ENCODE measurements at regions not wholly inside any gene's neighbourhood (a gene's known extent, or its start where the extent isn't known, plus 50 kb on each side); places are given as distances from the start of the nearest gene placed in this dataset.

- Histone ChIP-seq H3K9ac (no peak overlapping the region), H2AFZ (no peak overlapping the region), H3K36me3 (ENCODE audit: control insufficient read depth, insufficient read depth, low read length) (no peaks in the 10 kb centered on the region), H3K4me1 (no peaks in the 10 kb centered on the region), H3K9me3 (ENCODE audit: control insufficient read depth, low read length) (no peaks in the 10 kb centered on the region), H3K27me3 (ENCODE audit: control insufficient read depth, insufficient read depth, low read length) (no peaks in the 10 kb centered on the region), H3K27ac (no peak overlapping the region), H3K4me2 (ENCODE audit: low read length) (no peak overlapping the region), H3K79me2 (no peaks in the 10 kb centered on the region), H3K4me3 (ENCODE audit: low read depth, low read length) (no peak overlapping the region)
- TF ChIP-seq CTCF (IDR thresholded peaks at IDR 0.05) = no peak
Measured at GRCh38 chr12:20259786-20260185, 108.6 kb upstream of the PDE3A start.

GRCh38 chr12:20260851-20261250, 107.5 kb upstream of the PDE3A start:
- H3K79me2 ChIP-seq = no peaks in the 10 kb centered on the region
- H3K9me3 ChIP-seq (ENCODE audit: control insufficient read depth, low read length) = no peaks in the 10 kb centered on the region
- no peaks in the 10 kb centered on the region for H3K4me1 ChIP-seq
- H3K9ac ChIP-seq = no peak overlapping the region
- no peak for TF ChIP-seq CTCF (IDR thresholded peaks at IDR 0.05)
- H3K27me3 ChIP-seq (ENCODE audit: control insufficient read depth, insufficient read depth, low read length) = no peaks in the 10 kb centered on the region
- no peak overlapping the region for H3K4me2 ChIP-seq (ENCODE audit: low read length)
- no peaks in the 10 kb centered on the region for H3K36me3 ChIP-seq (ENCODE audit: control insufficient read depth, insufficient read depth, low read length)
- H2AFZ ChIP-seq = no peak overlapping the region
- H3K4me3 ChIP-seq (ENCODE audit: low read depth, low read length) = no peak overlapping the region
- no peak overlapping the region for H3K27ac ChIP-seq

GRCh38 chr12:20262119-20262518, 106.2 kb upstream of the PDE3A start:
- H3K27me3 ChIP-seq (ENCODE audit: control insufficient read depth, insufficient read depth, low read length) = no peaks in the 10 kb centered on the region
- H3K79me2 ChIP-seq = no peaks in the 10 kb centered on the region
- H3K4me3 ChIP-seq (ENCODE audit: low read depth, low read length) = no peak overlapping the region
- no peak overlapping the region for H3K27ac ChIP-seq
- H3K36me3 ChIP-seq (ENCODE audit: control insufficient read depth, insufficient read depth, low read length) = no peaks in the 10 kb centered on the region
- no peaks in the 10 kb centered on the region for H3K4me1 ChIP-seq
- H2AFZ ChIP-seq = no peak overlapping the region
- H3K9ac ChIP-seq = no peak overlapping the region
- no peak for TF ChIP-seq CTCF (IDR thresholded peaks at IDR 0.05)
- H3K4me2 ChIP-seq (ENCODE audit: low read length) = no peak overlapping the region
- H3K9me3 ChIP-seq (ENCODE audit: control insufficient read depth, low read length) = no peaks in the 10 kb centered on the region

- H3K9me3 ChIP-seq (ENCODE audit: control insufficient read depth, low read length) = no peaks in the 10 kb centered on the region
- H3K4me1 ChIP-seq = no peaks in the 10 kb centered on the region
- H3K4me3 ChIP-seq (ENCODE audit: low read depth, low read length) = no peak overlapping the region
- H3K79me2 ChIP-seq = no peaks in the 10 kb centered on the region
- H3K27me3 ChIP-seq (ENCODE audit: control insufficient read depth, insufficient read depth, low read length) = no peaks in the 10 kb centered on the region
- H3K27ac ChIP-seq = no peak overlapping the region
- H3K4me2 ChIP-seq (ENCODE audit: low read length) = no peak overlapping the region
- H3K36me3 ChIP-seq (ENCODE audit: control insufficient read depth, insufficient read depth, low read length) = no peaks in the 10 kb centered on the region
- no peak overlapping the region for H3K9ac ChIP-seq
- no peak for TF ChIP-seq CTCF (IDR thresholded peaks at IDR 0.05)
- H2AFZ ChIP-seq = no peak overlapping the region
Measured at GRCh38 chr12:20264026-20264425, 104.3 kb upstream of the PDE3A start.

GRCh38 chr12:20264608-20265114, 103.7 kb upstream of the PDE3A start:
- no peaks in the 10 kb centered on the region for H3K9me3 ChIP-seq (ENCODE audit: control insufficient read depth, low read length)
- H3K27me3 ChIP-seq (ENCODE audit: control insufficient read depth, insufficient read depth, low read length) = no peaks in the 10 kb centered on the region
- no peaks in the 10 kb centered on the region for H3K79me2 ChIP-seq
- no peak overlapping the region for H3K27ac ChIP-seq
- no peaks in the 10 kb centered on the region for H3K4me1 ChIP-seq
- H3K36me3 ChIP-seq (ENCODE audit: control insufficient read depth, insufficient read depth, low read length) = no peaks in the 10 kb centered on the region
- no peak overlapping the region for H3K4me3 ChIP-seq (ENCODE audit: low read depth, low read length)
- TF ChIP-seq CTCF (IDR thresholded peaks at IDR 0.05) = no peak
- no peak overlapping the region for H3K4me2 ChIP-seq (ENCODE audit: low read length)
- no peak overlapping the region for H3K9ac ChIP-seq
- no peak overlapping the region for H2AFZ ChIP-seq

All from parathyroid adenoma (tissue), 2 donors.